ENCODE measurements at regions not wholly inside any gene's neighbourhood (a gene's known extent, or its start where the extent isn't known, plus 50 kb on each side); places are given as distances from the start of the nearest gene placed in this dataset.

DNA sequence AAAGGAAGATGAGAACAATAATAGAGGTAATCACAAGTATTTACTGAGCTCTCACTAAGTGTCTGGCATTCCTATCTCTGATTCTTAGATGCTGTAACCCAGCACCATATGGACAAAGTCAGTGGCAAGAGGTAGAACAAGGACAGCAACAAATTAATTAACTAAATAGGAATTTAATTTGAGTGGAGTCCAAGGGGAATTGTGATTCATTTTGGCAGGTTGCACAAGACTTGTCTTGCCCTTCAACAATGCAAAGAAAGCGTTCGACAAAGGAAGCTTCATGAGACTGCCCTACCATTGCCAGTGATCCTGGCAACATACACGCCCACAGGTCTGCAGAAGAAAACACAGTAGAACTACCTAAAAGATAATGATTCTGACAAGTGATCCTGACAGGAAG is 221.6 kb downstream of the RBM43 start:
- intact Hi-C loops (cut with micrococcal nuclease) (no loop called here), dilution Hi-C loops (cut with MboI; ENCODE audit: extremely low pct_ligation_motif_present, low sequenced_read_pairs) (no loop called here)
- no peak for TF ChIP-seq GATA2 (IDR thresholded peaks at IDR 0.05; ENCODE audit: insufficient read depth, insufficient read length, low read depth, low read length)
- no peak for TF ChIP-seq FOS (IDR thresholded peaks at IDR 0.05; ENCODE audit: borderline replicate concordance, insufficient read depth, low read length)
- TF ChIP-seq, protein P1, sequence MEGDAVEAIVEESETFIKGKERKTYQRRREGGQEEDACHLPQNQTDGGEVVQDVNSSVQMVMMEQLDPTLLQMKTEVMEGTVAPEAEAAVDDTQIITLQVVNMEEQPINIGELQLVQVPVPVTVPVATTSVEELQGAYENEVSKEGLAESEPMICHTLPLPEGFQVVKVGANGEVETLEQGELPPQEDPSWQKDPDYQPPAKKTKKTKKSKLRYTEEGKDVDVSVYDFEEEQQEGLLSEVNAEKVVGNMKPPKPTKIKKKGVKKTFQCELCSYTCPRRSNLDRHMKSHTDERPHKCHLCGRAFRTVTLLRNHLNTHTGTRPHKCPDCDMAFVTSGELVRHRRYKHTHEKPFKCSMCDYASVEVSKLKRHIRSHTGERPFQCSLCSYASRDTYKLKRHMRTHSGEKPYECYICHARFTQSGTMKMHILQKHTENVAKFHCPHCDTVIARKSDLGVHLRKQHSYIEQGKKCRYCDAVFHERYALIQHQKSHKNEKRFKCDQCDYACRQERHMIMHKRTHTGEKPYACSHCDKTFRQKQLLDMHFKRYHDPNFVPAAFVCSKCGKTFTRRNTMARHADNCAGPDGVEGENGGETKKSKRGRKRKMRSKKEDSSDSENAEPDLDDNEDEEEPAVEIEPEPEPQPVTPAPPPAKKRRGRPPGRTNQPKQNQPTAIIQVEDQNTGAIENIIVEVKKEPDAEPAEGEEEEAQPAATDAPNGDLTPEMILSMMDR (IDR thresholded peaks at IDR 0.05; ENCODE audit: extremely low read depth in 1 of 2, insufficient read depth in 1 of 2, low read depth in 1 of 2, low read length in 2 of 2) = no peak
- no peak for TF ChIP-seq MYC (IDR thresholded peaks at IDR 0.05; ENCODE audit: low read depth, low read length)
- TF ChIP-seq POLR2A (IDR thresholded peaks at IDR 0.05; ENCODE audit: low read depth, low read length) = no peak
- TF ChIP-seq JUN (IDR thresholded peaks at IDR 0.05; ENCODE audit: borderline replicate concordance, insufficient read depth, insufficient read length, low read depth) = no peak
- no peaks in the 10 kb centered on the region for H4K20me1 ChIP-seq (replicated peaks; ENCODE audit: control insufficient read depth, extremely low read depth, insufficient read depth, low read length)
- H3K9me3 ChIP-seq (replicated peaks; ENCODE audit: control insufficient read depth, insufficient read depth, low read length) = no peaks in the 10 kb centered on the region
- FAIRE-seq (no peak), DNase-seq (ENCODE audit: low read depth, low spot score) (no peak)
- no peaks in the 10 kb centered on the region for H3K36me3 ChIP-seq (ENCODE audit: control insufficient read depth in 2 of 2, extremely low read depth in 1 of 2, insufficient read depth in 2 of 2, low read length in 2 of 2)
- no peaks in the 10 kb centered on the region for H3K27me3 ChIP-seq (ENCODE audit: control insufficient read depth in 2 of 2, insufficient read depth in 2 of 2, low read length in 2 of 2)
- H3K4me1 ChIP-seq (ENCODE audit: control insufficient read depth, extremely low read depth, insufficient read depth, low read length) = no peaks in the 10 kb centered on the region
- no peak overlapping the region for H3K4me3 ChIP-seq (replicated peaks in 1 of 3; ENCODE audit: insufficient read depth in 1 of 3, low read depth in 1 of 3, low read length in 3 of 3)
- H3K79me2 ChIP-seq (ENCODE audit: control insufficient read depth, insufficient read depth, low read length) = no peaks in the 10 kb centered on the region
- no TSS peak for BruUV-seq (replicated peaks)
- CTCF ChIA-PET = interaction anchor here (3.1 kb wide), 1 partner anchor 11 kb away, joined by 11 read pairs; no protein-coding TSS in a partner anchor
- H3K9me1 ChIP-seq (replicated peaks; ENCODE audit: control insufficient read depth, extremely low read depth, insufficient read depth, low read length) = no peaks in the 10 kb centered on the region
- no peak overlapping the region for H3K9ac ChIP-seq (replicated peaks; ENCODE audit: extremely low read depth, insufficient read depth, low read length)
- POLR2A ChIA-PET = no interaction called here
- H3K4me2 ChIP-seq (ENCODE audit: insufficient read depth, low read length) = no peak overlapping the region
- no peak overlapping the region for H2AFZ ChIP-seq (ENCODE audit: low read depth, low read length)
- no peak overlapping the region for H3K27ac ChIP-seq (ENCODE audit: insufficient read depth, low read depth, low read length)

DNA sequence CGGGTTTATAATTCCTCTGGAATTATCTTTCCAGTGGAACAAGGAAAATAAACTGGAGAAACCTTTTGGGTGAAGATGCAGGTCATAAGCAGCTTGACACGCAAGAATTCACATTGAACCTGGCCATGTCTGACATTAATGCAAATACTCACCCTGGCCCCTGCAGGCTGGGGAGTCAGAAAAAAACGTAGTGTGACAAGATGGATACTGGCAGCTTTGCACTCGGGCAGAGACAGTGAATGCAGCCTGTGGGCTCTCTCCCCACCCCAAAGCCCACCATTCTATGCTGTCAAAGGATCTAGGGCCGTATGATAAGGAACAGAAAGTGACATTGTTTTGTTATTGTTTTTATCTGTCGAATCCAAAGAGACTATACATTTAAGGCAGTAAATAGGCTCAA is 223.1 kb downstream of the RBM43 start:
- POLR2A ChIA-PET = no interaction called here
- intact Hi-C loops (cut with micrococcal nuclease) (no loop called here), dilution Hi-C loops (cut with MboI; ENCODE audit: extremely low pct_ligation_motif_present, low sequenced_read_pairs) (no loop called here)
- FAIRE-seq (no peak), DNase-seq (ENCODE audit: low read depth, low spot score) (no peak)
- no peak overlapping the region for H2AFZ ChIP-seq (ENCODE audit: low read depth, low read length)
- H3K4me2 ChIP-seq (ENCODE audit: insufficient read depth, low read length) = no peak overlapping the region
- BruUV-seq (replicated peaks) = no TSS peak
- CTCF ChIA-PET = no interaction called here
- no peaks in the 10 kb centered on the region for H3K36me3 ChIP-seq (ENCODE audit: control insufficient read depth in 2 of 2, extremely low read depth in 1 of 2, insufficient read depth in 2 of 2, low read length in 2 of 2)
- H3K4me3 ChIP-seq (replicated peaks in 1 of 3; ENCODE audit: insufficient read depth in 1 of 3, low read depth in 1 of 3, low read length in 3 of 3) = no peak overlapping the region
- H3K9me3 ChIP-seq (replicated peaks; ENCODE audit: control insufficient read depth, insufficient read depth, low read length) = no peaks in the 10 kb centered on the region
- no peaks in the 10 kb centered on the region for H4K20me1 ChIP-seq (replicated peaks; ENCODE audit: control insufficient read depth, extremely low read depth, insufficient read depth, low read length)
- H3K9ac ChIP-seq (replicated peaks; ENCODE audit: extremely low read depth, insufficient read depth, low read length) = no peak overlapping the region
- H3K4me1 ChIP-seq (ENCODE audit: control insufficient read depth, extremely low read depth, insufficient read depth, low read length) = no peaks in the 10 kb centered on the region
- no peaks in the 10 kb centered on the region for H3K79me2 ChIP-seq (ENCODE audit: control insufficient read depth, insufficient read depth, low read length)
- H3K27ac ChIP-seq (ENCODE audit: insufficient read depth, low read depth, low read length) = no peak overlapping the region
- no peaks in the 10 kb centered on the region for H3K9me1 ChIP-seq (replicated peaks; ENCODE audit: control insufficient read depth, extremely low read depth, insufficient read depth, low read length)
- H3K27me3 ChIP-seq (ENCODE audit: control insufficient read depth in 2 of 2, insufficient read depth in 2 of 2, low read length in 2 of 2) = no peaks in the 10 kb centered on the region
- no peak for TF ChIP-seq POLR2A (IDR thresholded peaks at IDR 0.05; ENCODE audit: low read depth, low read length)
- TF ChIP-seq JUN (IDR thresholded peaks at IDR 0.05; ENCODE audit: borderline replicate concordance, insufficient read depth, insufficient read length, low read depth) = no peak
- no peak for TF ChIP-seq POLR2AphosphoS5 (IDR thresholded peaks at IDR 0.05; ENCODE audit: insufficient read depth, low read depth, low read length)
- no peak for TF ChIP-seq FOS (IDR thresholded peaks at IDR 0.05; ENCODE audit: borderline replicate concordance, insufficient read depth, low read length)
- TF ChIP-seq, protein P1 (IDR thresholded peaks at IDR 0.05; ENCODE audit: extremely low read depth in 1 of 2, insufficient read depth in 1 of 2, low read depth in 1 of 2, low read length in 2 of 2) = no peak
- no peak for TF ChIP-seq MYC (IDR thresholded peaks at IDR 0.05; ENCODE audit: low read depth, low read length)
- TF ChIP-seq EZH2 (IDR thresholded peaks at IDR 0.05; ENCODE audit: borderline replicate concordance, low read depth, low read length, severe bottlenecking) = no peak
- TF ChIP-seq MAX (IDR thresholded peaks at IDR 0.05; ENCODE audit: insufficient read depth, insufficient read length) = no peak
- TF ChIP-seq GATA2 (IDR thresholded peaks at IDR 0.05; ENCODE audit: insufficient read depth, insufficient read length, low read depth, low read length) = no peak

Data from endothelial cell of umbilical vein (primary cell).